LNCaP clone FGC (cell line): ENCODE measurements at regions not wholly inside any gene's neighbourhood (a gene's known extent, or its start where the extent isn't known, plus 50 kb on each side); places are given as distances from the start of the nearest gene placed in this dataset.
"Not testable (repeated sequence)": the region's sequence is repeated elsewhere in the genome, so short reads cannot be mapped to it uniquely, and the experiment has no call there.

Experiments used
- DNase-seq: peaks from one replicate; pipeline ENCODE4 v3.0.0-alpha.2; 2011; ENCODE audit warnings: low read depth
- H3K4me3 ChIP-seq: 2 replicates; pipeline ENCODE4 v1.5.1; 2011; ENCODE audit warnings: mild to moderate bottlenecking, low read depth, low read length, control low read depth
- CTCF ChIP-seq: IDR thresholded peaks from 2 replicates; pipeline ENCODE4 v1.5.1; 2012; ENCODE audit warnings: mild to moderate bottlenecking; ENCODE audit not compliant: control insufficient read depth, insufficient read depth; ENCODE audit errors: extremely low read depth

GRCh38 chr6:121557146-121557940 is 121.9 kb downstream of the GJA1 start:
- H3K4me3 ChIP-seq, result no peak overlapping the region
- no peak for DNase-seq
- no peak for TF ChIP-seq CTCF

- no peak for DNase-seq
- no peak overlapping the region for H3K4me3 ChIP-seq
- no peak for TF ChIP-seq CTCF
Observed at GRCh38 chr6:121559611-121560269, 124.3 kb downstream of the GJA1 start.

GRCh38 chr6:121560476-121560875 is 125.0 kb downstream of the GJA1 start:
- no peak for TF ChIP-seq CTCF
- DNase-seq, result no peak

GRCh38 chr6:121563286-121563685 is 127.8 kb downstream of the GJA1 start:
- no peak for TF ChIP-seq CTCF
- H3K4me3 ChIP-seq, result no peak overlapping the region
- DNase-seq, result no peak

More at GRCh38 chr6:121560476-121560875, 125.0 kb downstream of the GJA1 start:
- no peak overlapping the region for H3K4me3 ChIP-seq

- not testable (repeated sequence) for DNase-seq, H3K4me3 ChIP-seq
Observed at GRCh38 chr6:121564529-121564928, 129.1 kb downstream of the GJA1 start.

- TF ChIP-seq CTCF, result no peak
- DNase-seq, result no peak
Observed at GRCh38 chr6:121571455-121571854, 136.0 kb downstream of the GJA1 start.

GRCh38 chr6:121573481-121573880 is 138.0 kb downstream of the GJA1 start:
- no peak for TF ChIP-seq CTCF
- no peak overlapping the region for H3K4me3 ChIP-seq
- DNase-seq, result no peak

More at GRCh38 chr6:121571455-121571854, 136.0 kb downstream of the GJA1 start:
- H3K4me3 ChIP-seq, result no peak overlapping the region
